LNCAP (cell line): ENCODE measurements at regions not wholly inside any gene's neighbourhood (a gene's known extent, or its start where the extent isn't known, plus 50 kb on each side); places are given as distances from the start of the nearest gene placed in this dataset.

ENCODE experiments used
- CTCF ChIP-seq: fragments of 450-650 bp; IDR thresholded peaks from 2 replicates; pipeline ENCODE4 v1.5.1; 2017; ENCODE audit warnings: mild to moderate bottlenecking

- no peak for TF ChIP-seq CTCF
These were observed 1258.4 kb upstream of the MIR17HG start for GRCh38 chr13:90089051-90089450.

GRCh38 chr13:90091611-90092010 is 1255.9 kb upstream of the MIR17HG start:
- TF ChIP-seq CTCF = no peak

GRCh38 chr13:90094357-90094756 is 1253.1 kb upstream of the MIR17HG start:
- TF ChIP-seq CTCF = no peak

GRCh38 chr13:90098577-90098976 is 1248.9 kb upstream of the MIR17HG start:
- TF ChIP-seq CTCF = no peak

GRCh38 chr13:90099847-90100246 is 1247.6 kb upstream of the MIR17HG start:
- no peak for TF ChIP-seq CTCF

- no peak for TF ChIP-seq CTCF
These were observed 1244.2 kb upstream of the MIR17HG start for GRCh38 chr13:90103099-90103784.

- TF ChIP-seq CTCF = no peak
These were observed 1242.7 kb upstream of the MIR17HG start for GRCh38 chr13:90104764-90105163.

- no peak for TF ChIP-seq CTCF
These were observed 1242.2 kb upstream of the MIR17HG start for GRCh38 chr13:90105276-90105675.
